ENCODE measurements at regions not wholly inside any gene's neighbourhood (a gene's known extent, or its start where the extent isn't known, plus 50 kb on each side); places are given as distances from the start of the nearest gene placed in this dataset.

DNA sequence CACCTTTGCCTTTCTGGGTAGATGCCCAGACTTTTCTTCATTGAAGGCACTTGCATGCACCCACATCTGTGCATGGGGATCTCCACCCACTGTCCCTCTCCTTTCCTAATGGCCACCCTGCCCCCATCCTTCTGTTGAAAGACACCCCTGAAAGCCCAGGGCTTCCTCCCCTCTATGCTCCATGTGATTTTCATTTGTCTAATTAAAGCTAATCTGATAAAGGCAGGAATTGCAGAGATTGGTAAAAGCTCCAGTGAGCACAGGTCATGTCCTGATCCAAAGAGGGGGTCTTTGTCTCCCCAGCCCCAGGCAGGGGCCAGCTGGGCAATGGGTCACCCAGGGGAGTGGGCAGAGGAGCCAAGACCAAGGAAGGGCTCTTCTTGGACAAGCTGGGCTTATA lies 107.6 kb upstream of the CD82 start:
- no peak for TF ChIP-seq CTCF (IDR thresholded peaks at IDR 0.05; ENCODE audit: low read depth, low read length, missing control alignments)
- DNase-seq (ENCODE audit: extremely low read depth, low read depth), result no peak
- no peak overlapping the region for H3K4me3 ChIP-seq (replicated peaks; ENCODE audit: low read depth, low read length)

DNA sequence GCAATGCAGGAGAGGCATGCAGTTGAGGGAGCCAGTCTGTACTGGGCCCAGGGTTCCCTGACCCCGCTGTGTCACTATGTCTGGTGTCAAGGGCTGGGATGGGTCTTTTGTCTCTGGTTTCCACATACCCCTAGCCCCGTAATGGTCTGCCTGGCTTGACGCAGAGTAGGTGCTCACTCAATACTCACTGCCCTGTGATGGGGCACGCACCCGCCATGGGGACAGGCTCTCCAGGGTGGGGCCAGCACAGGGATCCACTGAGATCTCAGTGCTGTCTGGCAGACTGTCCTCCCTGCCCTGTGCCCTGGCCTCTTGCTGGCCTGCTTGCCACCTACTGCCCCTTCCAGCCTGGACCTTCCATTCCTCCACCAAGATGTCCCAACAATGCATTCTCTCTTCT lies 101.7 kb upstream of the CD82 start:
- no peak overlapping the region for H3K4me3 ChIP-seq (replicated peaks; ENCODE audit: low read depth, low read length)
- no peak for TF ChIP-seq CTCF (IDR thresholded peaks at IDR 0.05; ENCODE audit: low read depth, low read length, missing control alignments)
- DNase-seq (ENCODE audit: extremely low read depth, low read depth), result no peak

GRCh38 chr11:44464741-44465140 lies 100.7 kb upstream of the CD82 start:
- DNase-seq (ENCODE audit: extremely low read depth, low read depth), result no peak
- no peak for TF ChIP-seq CTCF (IDR thresholded peaks at IDR 0.05; ENCODE audit: low read depth, low read length, missing control alignments)

DNA sequence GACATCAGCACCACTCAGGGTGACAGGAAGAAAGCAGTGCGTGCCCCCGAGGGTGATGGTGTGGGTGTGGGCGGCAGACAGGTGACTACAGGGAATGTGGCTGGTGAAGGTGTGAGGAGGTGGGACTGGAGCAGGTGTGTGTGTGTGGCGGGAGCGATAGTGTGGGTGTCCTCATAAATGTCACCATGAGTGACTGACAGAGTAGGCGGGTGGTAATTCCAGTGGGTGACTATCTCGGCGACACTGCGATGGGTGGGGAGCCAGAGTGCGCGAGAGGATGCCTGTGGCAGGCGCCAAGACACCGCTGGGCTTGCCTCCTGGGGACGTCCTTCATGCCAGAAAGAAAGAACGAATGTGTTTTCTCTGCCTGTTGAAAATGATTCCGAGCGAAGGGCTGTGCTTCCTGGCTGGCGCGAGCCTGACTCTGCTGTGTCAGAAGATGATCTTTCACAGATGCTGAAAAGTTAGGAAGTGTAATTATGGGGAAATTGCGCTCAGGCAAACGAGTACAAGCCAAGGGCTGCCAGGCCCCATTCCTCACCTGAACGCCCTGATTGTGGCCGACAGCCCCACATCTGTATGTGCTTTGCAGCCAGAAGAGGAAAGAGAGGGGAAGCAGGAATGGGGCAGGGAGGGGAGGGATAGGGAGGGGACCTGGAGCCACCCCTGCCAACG lies 98.8 kb upstream of the CD82 start:
- DNase-seq (ENCODE audit: extremely low read depth, low read depth), result no peak
- TF ChIP-seq CTCF (IDR thresholded peaks at IDR 0.05; ENCODE audit: low read depth, low read length, missing control alignments), result no peak
- no peak overlapping the region for H3K4me3 ChIP-seq (replicated peaks; ENCODE audit: low read depth, low read length)

More at GRCh38 chr11:44464741-44465140, 100.7 kb upstream of the CD82 start:
- no peak overlapping the region for H3K4me3 ChIP-seq (replicated peaks; ENCODE audit: low read depth, low read length)

DNA sequence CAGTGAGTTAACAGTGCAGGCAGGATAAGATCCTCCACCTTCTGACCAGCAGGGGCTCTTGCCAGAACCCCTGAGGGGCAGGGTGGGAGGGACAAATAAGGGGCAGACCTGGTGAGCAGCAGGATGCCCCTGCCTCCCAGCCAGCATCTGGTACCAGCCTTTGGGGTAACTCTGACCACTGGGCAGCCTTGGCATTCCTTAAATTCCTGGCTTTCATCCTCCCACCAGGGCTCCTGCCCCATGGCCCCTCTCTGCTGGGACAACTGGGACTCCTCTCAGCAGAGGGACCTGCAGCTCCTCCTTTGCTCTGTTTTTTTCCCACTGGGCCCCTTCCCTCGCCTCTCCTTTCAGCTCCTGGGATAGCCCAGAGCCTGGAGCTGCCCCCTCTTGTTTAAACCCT lies 98.0 kb upstream of the CD82 start:
- no peak for TF ChIP-seq CTCF (IDR thresholded peaks at IDR 0.05; ENCODE audit: low read depth, low read length, missing control alignments)
- DNase-seq (ENCODE audit: extremely low read depth, low read depth), result no peak
- no peak overlapping the region for H3K4me3 ChIP-seq (replicated peaks; ENCODE audit: low read depth, low read length)

DNA sequence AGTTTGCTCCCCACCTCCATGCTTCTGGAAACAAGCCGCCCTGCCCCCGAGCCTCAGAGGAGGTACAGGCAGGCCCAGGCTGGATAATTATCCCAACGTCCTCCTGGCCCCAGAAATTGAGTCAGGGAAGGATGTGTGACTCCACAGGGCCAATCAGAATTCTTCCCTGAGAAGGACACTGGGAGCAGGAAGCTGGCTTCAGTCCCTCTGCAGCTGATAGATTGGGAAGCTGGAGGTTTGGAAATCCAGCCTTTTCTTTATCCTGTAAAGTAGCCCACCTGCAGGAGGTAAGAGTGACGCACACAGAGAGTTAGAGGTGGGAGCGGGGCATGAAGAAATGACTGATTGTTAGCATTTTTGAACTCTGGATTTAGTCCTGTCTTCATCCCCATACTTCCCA lies 97.5 kb upstream of the CD82 start:
- TF ChIP-seq CTCF (IDR thresholded peaks at IDR 0.05; ENCODE audit: low read depth, low read length, missing control alignments), result no peak
- no peak for DNase-seq (ENCODE audit: extremely low read depth, low read depth)
- no peak overlapping the region for H3K4me3 ChIP-seq (replicated peaks; ENCODE audit: low read depth, low read length)
